Stimulated activated CD8-positive, alpha-beta memory T cell treated with anti-CD3 and anti-CD28 coated beads, Interleukin-12 subunit alpha, Interleukin-12 subunit beta, amount 100 ng/mL, for 1 hour (primary cell): ENCODE measurements at regions not wholly inside any gene's neighbourhood (a gene's known extent, or its start where the extent isn't known, plus 50 kb on each side); places are given as distances from the start of the nearest gene placed in this dataset.
"Not testable (repeated sequence)": the region's sequence is repeated elsewhere in the genome, so short reads cannot be mapped to it uniquely, and the experiment has no call there.

ENCODE experiments used
- DNase-seq: peaks from one replicate; pipeline ENCODE4 v3.0.0-alpha.2; 2020; ENCODE audit warnings: low read depth

DNA sequence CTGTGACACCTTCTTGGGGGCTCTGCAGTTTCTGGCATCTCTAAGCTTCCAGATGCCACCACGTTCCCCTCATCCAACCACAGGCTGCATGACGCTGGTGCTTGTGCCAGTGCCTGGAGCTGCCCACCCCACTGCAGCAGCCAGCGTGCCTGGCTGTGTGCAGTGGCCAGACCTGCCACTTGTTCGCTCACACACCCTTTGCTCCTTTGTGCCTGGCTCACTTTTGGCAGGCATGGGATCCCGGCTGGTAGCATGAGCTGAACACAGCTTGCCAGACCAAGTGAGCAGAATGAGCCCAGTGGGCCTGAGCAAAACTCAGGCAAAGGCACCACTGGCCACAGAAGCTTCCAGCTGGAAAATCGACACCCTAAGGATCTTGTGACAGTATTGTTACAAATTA lies 562.9 kb upstream of the ACO1 start:
- no peak for DNase-seq

DNA sequence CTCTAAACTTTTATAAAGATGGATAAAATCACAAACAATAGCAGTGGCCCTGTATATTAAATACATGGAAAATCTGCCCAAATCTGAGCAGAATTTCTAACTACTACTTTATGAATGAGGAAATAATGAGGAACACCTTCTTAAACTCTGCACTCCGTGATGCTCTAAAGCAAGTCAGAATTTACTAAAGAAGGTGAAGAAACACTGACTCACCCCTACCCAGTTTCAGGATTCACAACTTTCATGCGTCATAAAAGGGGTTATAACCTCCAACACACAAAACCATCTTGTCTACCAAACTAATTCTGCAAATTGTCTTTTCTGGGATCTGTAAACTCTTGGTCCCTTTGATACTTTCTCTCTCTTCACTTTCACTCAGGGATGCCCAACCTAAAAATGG lies 561.1 kb upstream of the ACO1 start:
- no peak for DNase-seq

DNA sequence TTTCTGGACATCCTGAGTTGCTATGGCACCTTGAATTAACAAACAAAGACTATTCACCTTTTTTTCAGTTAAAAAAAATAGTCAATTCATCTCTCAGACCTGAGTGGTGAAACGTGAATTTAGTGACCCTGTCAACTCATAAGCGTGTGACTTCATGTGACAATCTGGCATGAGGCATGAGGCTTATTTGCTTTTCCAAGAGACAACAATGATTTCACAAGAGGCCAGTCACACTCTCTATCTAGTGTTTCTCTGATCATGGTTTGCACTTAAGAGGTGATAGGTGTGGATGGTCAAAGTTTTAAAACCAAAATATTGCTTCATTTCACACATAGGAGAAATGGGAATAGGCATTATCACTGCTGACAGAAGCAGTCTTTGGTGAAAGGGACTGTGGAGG lies 559.6 kb upstream of the ACO1 start:
- DNase-seq, result no peak

DNA sequence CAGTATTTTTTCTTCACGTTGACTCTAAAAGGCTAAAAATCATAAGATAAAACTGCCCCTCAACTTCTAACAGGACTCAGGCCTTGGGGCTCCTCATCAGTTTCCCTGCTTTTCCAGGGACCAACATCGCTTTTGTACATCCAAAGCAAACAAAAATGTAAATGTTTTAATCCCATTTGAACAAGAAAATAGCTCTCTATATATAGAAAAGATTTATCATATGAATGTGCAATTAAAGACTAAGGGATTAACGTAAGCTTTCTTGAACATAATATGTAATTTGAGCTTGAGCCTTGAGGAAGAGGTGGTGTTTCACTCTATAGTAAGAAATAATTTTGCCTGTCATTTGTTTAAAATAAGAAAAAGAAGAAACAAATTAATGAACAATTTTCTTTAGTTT lies 547.2 kb upstream of the ACO1 start:
- no peak for DNase-seq

DNA sequence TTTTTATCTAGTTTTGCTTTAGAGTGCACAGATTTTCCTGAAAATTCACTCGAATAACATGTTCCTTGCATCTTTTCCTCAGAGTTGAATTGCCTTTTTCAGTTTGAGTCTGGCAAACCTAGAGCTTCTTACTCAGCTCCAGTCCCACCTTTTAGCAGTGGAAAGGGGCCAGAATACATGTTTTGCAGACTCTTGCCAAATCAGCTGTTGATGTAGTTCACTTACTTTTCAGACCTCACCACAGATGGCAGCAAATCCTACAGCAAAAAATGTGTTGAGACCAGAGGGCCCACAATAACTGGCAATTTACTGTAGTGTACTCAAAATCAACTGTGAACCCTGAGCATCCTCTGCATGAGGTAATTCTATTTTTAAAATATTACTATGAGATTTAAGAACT lies 545.2 kb upstream of the ACO1 start:
- DNase-seq, result no peak

DNA sequence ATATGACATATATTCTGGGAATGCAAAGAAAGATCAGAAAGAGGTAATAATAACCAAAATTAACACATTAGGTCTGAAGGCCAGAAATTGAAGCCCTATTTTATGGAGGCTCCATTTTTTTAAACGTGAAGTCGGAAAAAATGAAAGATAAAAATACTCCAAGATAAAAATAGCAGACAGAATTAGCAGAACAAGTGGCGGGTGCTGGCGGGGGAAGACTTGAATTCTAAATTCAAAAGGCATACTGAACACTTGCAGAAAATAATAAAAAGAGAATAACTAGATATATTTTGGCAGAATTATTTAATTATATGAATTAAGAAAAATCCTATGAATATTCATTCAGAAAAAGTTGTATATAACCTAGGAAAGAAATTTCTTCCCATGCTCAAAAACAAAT lies 543.7 kb upstream of the ACO1 start:
- no peak for DNase-seq

DNA sequence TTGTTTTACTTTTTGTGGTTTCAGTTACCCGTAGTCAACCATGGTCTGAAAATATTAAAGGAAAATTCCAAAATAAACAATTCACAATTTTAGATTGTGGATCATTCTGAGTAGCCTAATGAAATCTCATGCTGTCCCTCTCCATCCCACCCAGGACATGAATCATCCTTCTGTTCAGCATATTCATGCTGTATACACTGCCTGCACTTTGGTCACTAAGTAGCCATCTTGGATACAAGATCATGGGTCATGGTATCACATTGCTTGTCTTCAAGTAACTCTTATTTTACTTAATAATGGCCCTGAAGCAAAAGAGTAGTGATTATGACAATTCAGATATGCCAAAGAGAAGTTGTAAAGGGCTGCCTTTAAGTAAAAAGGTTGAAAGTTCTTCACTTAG lies 536.5 kb upstream of the ACO1 start:
- no peak for DNase-seq

DNA sequence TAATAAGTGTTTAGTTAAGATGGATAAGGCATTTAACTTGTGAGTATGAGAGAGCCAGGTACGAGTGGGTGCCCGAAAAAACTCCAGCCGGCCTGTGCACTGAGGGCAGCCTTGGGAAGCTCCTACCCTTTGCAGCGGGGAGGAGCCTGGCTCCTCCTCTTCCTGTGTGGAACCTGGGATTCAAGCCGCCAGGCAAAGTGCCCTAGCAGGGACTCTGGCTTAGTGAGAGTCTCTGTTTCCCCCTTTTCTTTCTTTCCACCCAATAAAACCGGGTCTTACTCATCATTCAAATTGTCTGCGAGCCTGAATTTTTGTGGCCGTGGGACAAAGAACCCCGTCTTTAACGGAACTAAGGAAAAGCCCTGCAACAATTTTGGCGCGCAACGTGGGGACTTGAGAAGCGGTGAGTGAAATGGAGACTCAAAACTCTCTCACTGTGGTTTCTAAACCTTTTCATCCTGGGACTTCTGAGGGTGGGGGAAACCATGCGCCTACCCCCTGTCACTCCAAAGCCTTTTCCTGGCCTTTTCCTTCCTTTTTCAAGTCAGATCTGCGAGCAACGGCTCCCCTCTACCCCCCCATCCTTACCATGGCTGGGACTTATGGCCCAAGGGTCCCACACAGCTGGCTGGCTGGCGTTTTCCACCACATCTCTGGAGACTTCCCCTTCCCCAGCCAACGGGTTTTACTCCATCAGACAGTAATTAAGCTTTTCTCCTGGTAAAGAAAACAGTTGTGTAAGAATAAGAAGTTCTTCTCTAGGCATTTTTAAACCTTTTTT lies 535.7 kb upstream of the ACO1 start:
- DNase-seq, result no peak

DNA sequence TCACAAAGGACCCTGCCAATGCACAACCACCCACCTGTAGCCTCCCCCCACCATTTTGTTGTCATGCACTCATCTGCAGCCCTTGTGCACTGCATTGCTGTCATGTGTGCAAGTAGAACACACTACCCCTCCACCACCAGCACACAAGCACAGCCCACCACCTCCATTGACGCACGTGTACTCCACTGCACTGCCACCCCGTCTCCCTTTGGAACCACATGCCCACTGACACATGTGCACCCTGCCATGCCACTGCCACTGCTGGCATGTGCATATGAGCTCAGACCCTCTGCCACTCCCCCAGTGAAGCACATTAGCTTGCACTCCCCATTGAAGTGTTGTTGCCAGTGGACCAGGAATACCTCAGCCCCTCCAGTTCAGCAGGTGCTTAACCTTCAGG lies 530.3 kb upstream of the ACO1 start:
- DNase-seq, result no peak

DNA sequence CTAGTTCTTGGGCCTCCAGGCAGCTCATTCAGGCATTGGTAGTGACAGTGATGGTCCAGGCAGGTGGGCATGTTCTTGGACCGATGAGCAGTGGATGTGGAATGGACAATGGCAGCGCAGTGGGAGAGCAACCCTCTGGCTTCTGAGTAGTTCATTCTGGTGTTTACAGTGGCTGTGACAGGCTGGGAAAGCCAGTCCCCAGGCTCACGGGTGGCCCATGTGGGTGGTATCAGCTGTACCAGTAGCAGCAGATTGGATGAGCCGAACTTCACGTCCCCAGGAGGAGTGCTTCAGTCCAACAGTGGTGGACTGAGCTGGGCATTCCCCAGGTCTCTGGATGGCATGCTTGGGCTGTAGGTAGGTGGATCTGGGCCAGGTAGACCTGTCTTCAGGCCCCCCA lies 515.6 kb upstream of the ACO1 start:
- DNase-seq, result no peak

DNA sequence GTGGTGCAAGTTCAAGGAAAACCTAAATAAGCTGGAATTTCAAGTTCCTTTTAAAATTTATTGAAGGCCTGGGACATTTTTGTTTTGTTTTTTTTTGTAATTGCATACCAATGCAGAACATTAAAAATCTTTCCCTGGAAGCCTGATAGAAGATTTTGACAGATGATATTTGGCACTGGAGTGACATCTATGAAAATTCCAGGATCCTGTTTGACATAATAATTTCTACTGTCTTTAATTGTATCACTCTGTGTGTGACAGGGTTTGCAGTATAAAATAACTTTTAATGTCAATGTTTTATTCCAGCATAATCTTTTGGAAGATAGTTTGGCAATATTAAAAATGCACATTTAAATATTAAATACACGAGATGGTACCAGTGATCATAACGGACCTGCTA lies 514.2 kb upstream of the ACO1 start:
- no peak for DNase-seq

DNA sequence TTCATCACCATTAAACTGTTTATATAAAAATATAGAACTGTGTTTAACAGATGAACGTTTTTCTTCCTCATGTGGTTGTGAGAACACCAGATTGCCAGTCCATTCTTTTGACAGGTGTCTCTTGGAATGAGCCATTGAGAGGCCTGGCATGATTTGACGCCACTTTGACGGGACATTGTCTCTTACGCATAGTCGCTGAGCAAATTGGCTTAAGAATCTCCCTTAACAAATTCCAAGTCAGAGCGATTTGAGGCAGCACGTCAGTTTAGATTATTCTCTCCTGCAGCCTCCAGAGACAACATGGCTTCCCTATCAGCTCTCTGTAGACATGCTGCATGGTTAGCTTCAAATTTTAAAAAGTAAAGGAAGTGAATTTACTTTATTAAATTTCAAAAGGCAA lies 510.7 kb upstream of the ACO1 start:
- DNase-seq, result no peak

DNA sequence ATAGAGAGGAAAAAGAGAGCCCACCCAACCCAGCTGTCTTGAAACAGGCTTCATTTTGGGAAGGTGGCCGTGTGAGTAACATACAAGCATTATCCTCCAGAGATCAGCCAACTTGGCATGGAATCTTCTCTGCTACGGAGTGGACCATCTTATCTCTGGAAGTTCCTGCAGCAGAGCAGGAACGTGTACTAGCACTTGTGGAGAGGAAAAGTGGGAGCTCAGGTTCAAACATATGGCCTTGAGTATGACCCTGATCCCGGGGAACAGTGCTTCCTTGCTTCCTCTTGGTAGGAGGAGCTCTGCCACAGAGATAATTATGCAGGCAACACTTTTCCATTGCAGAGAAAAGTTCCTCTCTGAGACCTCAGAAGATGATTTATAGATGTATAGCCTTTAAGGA lies 490.4 kb upstream of the ACO1 start:
- DNase-seq, result no peak

DNA sequence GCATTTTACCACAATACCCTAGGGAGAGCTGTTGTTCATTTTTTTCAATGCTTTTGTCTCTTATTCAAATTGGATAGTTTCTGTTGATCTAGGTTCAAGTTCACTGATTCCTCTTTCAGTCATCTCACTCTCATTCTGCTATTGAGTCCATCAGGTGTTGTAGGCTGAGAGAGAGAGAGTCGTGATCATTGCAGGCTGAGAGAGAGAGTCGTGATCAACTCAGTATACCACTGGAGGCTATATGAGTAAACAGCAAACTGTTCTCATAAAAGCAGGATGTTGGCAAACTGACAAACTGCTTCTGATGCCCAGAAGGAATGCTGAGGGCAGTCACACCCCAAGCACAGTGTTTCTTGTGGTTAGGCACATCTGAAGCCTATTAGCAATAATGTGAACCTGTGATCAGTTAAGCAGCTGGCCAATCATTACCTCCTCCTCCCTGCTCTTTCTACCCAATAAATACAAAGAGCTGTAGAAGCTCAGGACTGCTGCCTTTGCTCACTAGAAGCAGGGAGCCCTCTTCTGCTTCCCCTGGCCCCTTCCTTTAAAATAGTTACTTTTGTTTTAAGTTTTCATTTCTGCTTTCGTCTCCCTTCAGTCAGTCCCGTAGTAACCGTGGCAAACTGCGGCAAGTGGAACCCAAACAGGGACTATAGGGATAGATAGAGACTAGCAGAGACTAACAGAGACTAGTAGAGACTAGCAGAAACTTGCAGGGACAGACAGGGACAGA lies 476.1 kb upstream of the ACO1 start:
- DNase-seq, result no peak

DNA sequence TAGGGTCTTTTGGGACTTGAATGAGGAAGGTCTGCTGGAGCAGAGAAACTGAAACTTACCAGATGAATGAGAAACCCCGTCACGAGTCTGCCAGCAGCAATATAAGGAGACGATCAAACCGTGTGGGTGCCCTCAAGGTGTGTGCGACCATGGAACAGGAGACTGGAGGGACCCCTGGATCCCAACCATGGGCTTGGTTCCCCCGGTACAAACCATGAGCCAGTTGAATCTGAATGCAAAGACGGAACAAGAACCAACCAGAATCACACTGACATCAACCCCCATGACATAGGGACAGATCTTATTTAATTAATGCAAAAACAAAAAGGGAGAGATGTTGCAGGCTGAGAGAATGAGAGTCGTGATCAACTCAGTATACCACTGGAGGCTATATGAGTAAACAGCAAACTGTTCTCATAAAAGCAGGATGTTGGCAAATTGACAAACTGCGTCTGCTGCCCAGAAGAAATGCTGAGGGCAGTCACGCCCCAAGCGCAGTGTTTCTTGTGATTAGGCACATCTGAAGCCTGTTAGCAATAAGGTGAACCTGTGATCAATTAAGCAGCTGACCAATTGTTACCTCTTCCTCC lies 475.5 kb upstream of the ACO1 start:
- DNase-seq, result no peak

DNA sequence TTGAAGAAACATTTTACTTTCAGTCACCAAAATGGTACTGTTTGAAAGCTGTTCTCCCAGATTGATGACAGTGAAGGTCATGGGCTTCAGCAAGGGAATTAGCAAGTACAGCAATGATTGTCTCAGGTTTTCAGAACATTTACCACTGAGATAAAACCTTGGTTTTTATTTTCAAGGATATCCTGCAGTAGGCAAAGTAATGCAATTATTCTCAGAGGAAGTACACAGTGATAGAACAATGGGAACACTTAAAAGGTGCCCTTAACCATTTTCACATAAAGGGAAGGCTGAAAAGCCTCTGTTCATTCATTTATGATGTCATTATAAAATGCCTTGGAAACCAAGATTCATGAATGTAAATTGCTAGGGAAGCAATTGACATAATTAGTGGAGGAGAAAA lies 471.8 kb upstream of the ACO1 start:
- DNase-seq, result no peak

DNA sequence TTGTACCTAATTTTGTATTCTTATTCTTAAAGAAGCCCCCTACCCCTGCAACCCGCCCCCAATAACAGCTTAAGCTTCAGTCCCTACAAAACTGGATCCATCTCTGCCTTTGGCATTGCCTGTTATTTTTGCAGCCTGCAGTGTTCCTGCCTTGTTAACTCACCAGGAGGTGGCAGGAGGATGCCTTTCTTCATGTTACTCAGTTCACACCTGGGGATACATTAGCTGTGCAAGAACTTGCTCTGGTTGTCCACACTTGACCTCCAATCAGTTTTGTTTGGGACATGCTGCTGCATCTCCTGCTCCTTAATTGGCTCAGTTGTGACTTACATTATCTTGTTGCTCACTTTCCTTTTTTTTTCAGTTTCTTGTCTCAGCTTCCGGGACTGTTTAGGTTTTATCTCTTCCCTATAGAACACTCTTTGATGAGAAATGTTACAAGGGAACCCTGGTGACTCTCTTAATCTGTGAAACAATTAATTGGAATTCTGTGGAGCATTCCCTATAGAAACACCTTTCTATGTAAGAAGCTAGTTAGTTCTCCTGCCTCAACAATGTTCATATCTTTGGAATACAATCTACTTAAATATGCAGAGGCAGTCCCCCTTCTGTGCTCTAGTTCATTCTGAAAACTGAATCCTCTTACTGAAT lies 467.7 kb upstream of the ACO1 start:
- DNase-seq, result no peak

DNA sequence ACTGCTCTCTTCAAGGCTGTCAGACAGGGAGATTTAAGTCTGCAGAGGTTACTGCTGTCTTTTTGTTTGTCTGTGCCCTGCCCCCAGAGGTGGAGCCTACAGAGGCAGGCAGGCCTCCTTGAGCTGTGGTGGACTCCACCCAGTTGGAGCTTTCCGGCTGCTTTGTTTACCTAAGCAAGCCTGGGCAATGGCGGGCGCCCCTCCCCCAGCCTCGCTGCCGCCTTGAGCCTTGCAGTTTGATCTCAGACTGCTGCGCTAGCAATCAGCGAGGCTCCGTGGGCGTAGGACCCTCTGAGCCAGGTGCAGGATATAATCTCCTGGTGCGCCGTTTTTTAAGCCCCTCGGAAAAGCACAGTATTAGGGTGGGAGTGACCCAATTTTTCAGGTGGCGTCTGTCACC lies 446.7 kb upstream of the ACO1 start:
- DNase-seq, result not testable (repeated sequence)

DNA sequence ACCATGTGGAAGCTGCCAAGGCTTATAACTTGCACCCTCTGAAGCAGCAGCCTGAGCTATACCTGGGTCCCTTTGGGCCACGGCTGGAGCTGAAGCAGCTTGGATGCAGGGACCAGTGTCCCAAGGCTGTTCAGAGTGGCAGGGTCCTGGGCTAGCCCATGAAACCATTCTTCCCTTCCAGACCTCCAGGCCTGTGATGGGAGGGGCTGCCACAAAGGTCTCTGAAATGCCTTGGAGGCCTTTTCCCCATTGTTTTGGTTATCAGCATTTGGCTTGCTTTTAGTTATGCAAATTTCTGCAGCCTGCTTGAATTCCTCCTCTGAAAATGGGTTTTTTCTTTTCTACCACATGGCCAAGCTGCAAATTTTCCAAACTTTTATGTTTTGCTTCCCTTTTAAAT lies 433.7 kb upstream of the ACO1 start:
- no peak for DNase-seq

DNA sequence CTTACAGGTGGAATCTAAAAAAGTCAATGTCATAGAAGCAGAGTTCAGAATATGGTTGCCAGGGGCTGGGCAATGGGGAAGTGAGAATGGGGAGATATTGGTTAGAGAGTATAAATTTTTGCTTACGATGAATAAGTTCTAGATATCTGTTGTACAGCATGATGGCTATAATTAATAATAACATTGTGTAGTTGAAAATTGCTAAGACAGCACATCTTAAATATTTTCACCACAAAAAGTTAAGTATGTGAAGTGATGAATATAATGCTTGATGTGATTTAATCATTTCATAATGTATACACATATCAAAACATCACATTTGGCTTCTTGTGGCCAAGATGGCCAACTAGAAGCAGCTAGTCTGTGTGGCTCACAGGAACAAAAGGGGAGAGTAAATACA lies 425.9 kb upstream of the ACO1 start:
- DNase-seq, result no peak

DNA sequence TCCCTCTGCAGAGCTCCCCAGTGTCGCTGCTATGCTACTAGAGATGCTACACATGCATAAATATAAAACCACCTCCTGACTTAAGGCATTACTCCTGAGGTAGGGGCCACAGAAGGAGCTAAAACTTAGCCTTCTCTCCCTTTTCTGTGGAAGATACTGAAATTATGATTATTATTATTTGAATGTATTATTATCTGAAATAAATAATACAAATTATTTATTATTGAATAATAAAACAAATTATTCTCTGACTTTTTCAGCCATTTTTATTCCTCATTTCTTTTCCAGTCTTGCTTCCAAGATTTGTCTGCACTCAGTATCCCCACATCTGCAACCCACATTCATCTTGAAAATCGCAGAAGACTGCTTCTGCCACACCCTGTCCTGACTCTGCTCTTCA lies 414.9 kb upstream of the ACO1 start:
- DNase-seq, result no peak

DNA sequence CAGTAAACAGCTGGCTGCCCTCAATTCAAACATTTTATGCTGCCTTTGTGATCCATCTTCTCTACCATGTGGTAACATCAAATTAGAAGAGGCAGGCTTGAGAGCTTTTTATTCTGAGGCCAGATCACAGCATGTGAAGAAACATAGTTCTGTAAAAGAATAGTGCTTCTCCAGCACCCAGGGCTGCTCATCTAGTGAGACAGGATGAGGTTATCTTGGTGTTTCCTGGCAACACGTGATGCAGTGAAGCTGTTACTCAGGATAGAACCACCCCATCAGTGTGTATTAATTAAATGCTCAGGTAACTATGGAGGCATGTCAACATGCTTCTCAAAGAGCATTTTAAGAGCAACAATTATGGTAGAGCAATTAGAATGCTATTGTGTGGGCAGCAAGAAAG lies 400.5 kb upstream of the ACO1 start:
- DNase-seq, result no peak

DNA sequence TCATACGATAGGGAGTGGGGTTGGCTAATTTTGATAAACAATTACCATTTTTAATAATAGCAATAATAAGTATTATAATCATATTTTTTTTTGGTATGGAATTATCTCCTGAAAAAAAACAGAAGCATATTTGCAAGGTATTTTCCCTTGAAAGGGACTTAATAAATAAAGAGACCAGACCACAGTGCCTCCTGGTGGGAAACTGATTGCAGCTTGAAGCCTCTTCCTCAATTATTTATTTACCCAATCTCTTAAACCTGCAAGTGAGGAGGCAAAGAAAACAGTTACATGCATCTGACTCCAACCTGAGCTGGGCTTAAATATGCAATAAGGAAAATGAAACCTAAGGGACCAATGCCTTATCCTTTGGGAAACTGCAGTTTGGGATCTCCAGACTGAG lies 388.1 kb upstream of the ACO1 start:
- no peak for DNase-seq
